CD4-positive, CD25-positive, alpha-beta regulatory T cell (primary cell): ENCODE measurements at regions not wholly inside any gene's neighbourhood (a gene's known extent, or its start where the extent isn't known, plus 50 kb on each side); places are given as distances from the start of the nearest gene placed in this dataset.
"Not testable (repeated sequence)": the region's sequence is repeated elsewhere in the genome, so short reads cannot be mapped to it uniquely, and the experiment has no call there.

Experiments used
- ATAC-seq, 2 donors: fragments of 150-1000 bp; cut with Tn5 transposase; one replicate each; pipeline ENCODE4 v1.10.0; 2021; ENCODE audit warnings: low read depth in 2 of 2, moderate number of reproducible peaks in 2 of 2, moderate library complexity in 1 of 2
- DNase-seq, 3 donors: peaks; one replicate each; pipeline versions ENCODE4 v3.0.0 to v3.0.0-alpha.2; 2012 to 2022; ENCODE audit warnings: mixed read lengths in 1 of 3
- H3K27ac ChIP-seq: one replicate; pipeline ENCODE4 v1.7.0; 2013; ENCODE audit warnings: mild to moderate bottlenecking, low read length; ENCODE audit not compliant: insufficient read depth, poor library complexity, severe bottlenecking
- H3K27me3 ChIP-seq: one replicate; pipeline ENCODE4 v1.7.0; 2013; ENCODE audit warnings: low read length; ENCODE audit not compliant: control insufficient read depth, insufficient read depth
- H3K36me3 ChIP-seq: one replicate; pipeline ENCODE4 v1.7.0; 2013; ENCODE audit warnings: mild to moderate bottlenecking, low read length, moderate library complexity; ENCODE audit not compliant: control insufficient read depth, insufficient read depth
- H3K4me1 ChIP-seq: 2 replicates; pipeline ENCODE4 v1.7.0; 2013; ENCODE audit warnings: mild to moderate bottlenecking, low read length; ENCODE audit not compliant: insufficient read depth, control insufficient read depth, poor library complexity, severe bottlenecking
- H3K4me3 ChIP-seq: one replicate; pipeline ENCODE4 v1.7.0; 2013; ENCODE audit warnings: low read depth, mild to moderate bottlenecking, low read length, moderate library complexity
- H3K9me3 ChIP-seq, 2 experiments: 1 replicate in 1 of 2; 2 replicates in 1 of 2; pipeline ENCODE4 v1.7.0; 2013; ENCODE audit warnings: low read length in 2 of 2, mild to moderate bottlenecking in 1 of 2, moderate library complexity in 1 of 2; ENCODE audit not compliant: control insufficient read depth in 2 of 2
- H3K27ac Mint-ChIP-seq, 3 donors: one replicate each; pipeline ENCODE4 v1.8.0; 2020 to 2022; ENCODE audit warnings: mild to moderate bottlenecking in 3 of 3, mixed read lengths in 3 of 3, moderate library complexity in 2 of 3
- H3K27me3 Mint-ChIP-seq: one replicate; pipeline ENCODE4 v1.8.0; 2022; ENCODE audit warnings: mild to moderate bottlenecking, mixed read lengths
- H3K36me3 Mint-ChIP-seq: one replicate; pipeline ENCODE4 v1.8.0; 2020; ENCODE audit warnings: mixed read lengths
- H3K4me1 Mint-ChIP-seq, 4 donors: one replicate each; pipeline ENCODE4 v1.8.0; 2020 to 2022; ENCODE audit warnings: mixed read lengths in 4 of 4, mild to moderate bottlenecking in 1 of 4
- H3K4me3 Mint-ChIP-seq, 4 donors: one replicate each; pipeline ENCODE4 v1.8.0; 2020 to 2022; ENCODE audit warnings: mild to moderate bottlenecking in 4 of 4, mixed read lengths in 4 of 4, moderate library complexity in 3 of 4
- H3K9me3 Mint-ChIP-seq, 7 donors: one replicate each; pipeline ENCODE4 v1.8.0; 2020 to 2022; ENCODE audit warnings: mixed read lengths in 7 of 7, mild to moderate bottlenecking in 3 of 7, moderate library complexity in 2 of 7

DNA sequence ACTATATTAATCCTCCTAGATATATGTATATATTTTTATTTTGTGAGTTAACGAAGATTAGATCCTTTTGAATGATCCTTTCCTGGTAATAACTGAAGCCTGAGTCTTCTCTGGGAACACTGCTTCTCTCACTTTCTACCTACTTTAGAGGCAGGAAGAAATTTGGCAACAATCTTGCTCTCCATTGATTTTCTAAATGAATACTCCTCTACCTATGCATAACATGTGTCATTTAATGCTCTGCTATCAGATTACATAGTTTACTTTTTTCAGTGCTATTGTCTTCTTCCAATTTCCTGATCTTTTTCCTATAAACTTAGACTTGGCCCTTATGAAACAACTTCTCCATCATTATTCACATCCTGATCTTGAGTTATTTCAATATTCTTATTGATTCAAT, 60.4 kb upstream of the PDHA2 start:
- Histone ChIP-seq H3K9me3 (no peaks in the 10 kb centered on the region), H3K4me1 (no peaks in the 10 kb centered on the region), H3K27me3 (no peaks in the 10 kb centered on the region), H3K36me3 (no peaks in the 10 kb centered on the region), H3K4me3 (no peak overlapping the region), H3K27ac (no peak overlapping the region)
- no peaks in the 10 kb centered on the region for H3K36me3 Mint-ChIP-seq
- no peak for ATAC-seq
- H3K9me3 Mint-ChIP-seq = peaks cover 0 to 8% (median 3%) of the 10 kb centered on the region in 7 donors
- no peaks in the 10 kb centered on the region for H3K4me1 Mint-ChIP-seq
- no peak overlapping the region for H3K27ac Mint-ChIP-seq
- H3K27me3 Mint-ChIP-seq = no peaks in the 10 kb centered on the region
- DNase-seq = no peak
- H3K4me3 Mint-ChIP-seq = no peak overlapping the region

DNA sequence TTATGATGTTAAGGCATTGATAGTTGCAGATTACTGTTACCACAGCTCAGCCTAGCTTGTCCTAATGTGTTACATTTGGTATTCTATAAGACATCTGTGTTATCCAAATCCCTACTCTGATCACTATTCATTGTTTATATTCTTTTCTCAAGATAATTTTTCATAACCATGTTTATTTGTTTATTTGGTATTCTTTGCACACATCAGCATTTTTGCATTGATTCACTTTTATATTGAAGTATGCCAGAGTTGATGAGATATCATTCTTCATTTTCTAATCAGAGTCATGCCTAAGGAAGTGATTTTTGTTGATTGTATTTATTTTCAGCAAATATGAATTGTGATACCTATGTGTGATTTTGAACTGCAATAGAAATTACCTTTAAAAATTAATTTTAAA, 61.2 kb upstream of the PDHA2 start:
- ATAC-seq = no peak
- Mint-ChIP-seq H3K27ac (no peak overlapping the region), H3K4me3 (no peak overlapping the region), H3K36me3 (no peaks in the 10 kb centered on the region), H3K27me3 (no peaks in the 10 kb centered on the region), H3K9me3 (peaks cover 0 to 7% (median 3%) of the 10 kb centered on the region in 7 donors), H3K4me1 (no peaks in the 10 kb centered on the region)
- DNase-seq = no peak
- Histone ChIP-seq H3K9me3 (no peaks in the 10 kb centered on the region), H3K36me3 (no peaks in the 10 kb centered on the region), H3K27me3 (no peaks in the 10 kb centered on the region), H3K4me3 (no peak overlapping the region), H3K4me1 (no peaks in the 10 kb centered on the region), H3K27ac (no peak overlapping the region)

DNA sequence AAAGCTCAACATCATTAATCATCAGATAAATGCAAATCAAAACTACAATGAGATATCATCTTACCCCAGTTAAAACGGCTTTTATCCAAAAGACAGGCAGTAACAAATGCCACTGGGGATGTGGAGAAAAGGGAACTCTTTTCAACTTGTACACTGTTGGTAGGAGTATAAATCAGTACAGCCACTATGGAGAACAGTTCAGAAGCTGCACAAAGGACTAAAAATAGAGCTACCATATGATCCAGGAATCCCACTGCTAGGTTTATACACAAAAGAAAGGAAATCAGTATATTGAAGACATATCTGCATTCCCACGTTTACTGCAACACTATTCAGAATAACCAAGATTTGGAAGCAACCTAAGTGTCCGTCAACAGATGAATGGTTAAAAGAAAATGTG, 69.3 kb upstream of the PDHA2 start:
- H3K27me3 Mint-ChIP-seq, H3K27ac Mint-ChIP-seq, H3K4me3 ChIP-seq, H3K27ac ChIP-seq, H3K9me3 ChIP-seq, H3K36me3 Mint-ChIP-seq, H3K4me1 ChIP-seq, DNase-seq, H3K36me3 ChIP-seq, ATAC-seq, H3K27me3 ChIP-seq, H3K4me1 Mint-ChIP-seq, H3K4me3 Mint-ChIP-seq: not testable (repeated sequence)
- H3K9me3 Mint-ChIP-seq = peaks cover 0 to 12% (median 2%) of the 10 kb centered on the region in 7 donors

DNA sequence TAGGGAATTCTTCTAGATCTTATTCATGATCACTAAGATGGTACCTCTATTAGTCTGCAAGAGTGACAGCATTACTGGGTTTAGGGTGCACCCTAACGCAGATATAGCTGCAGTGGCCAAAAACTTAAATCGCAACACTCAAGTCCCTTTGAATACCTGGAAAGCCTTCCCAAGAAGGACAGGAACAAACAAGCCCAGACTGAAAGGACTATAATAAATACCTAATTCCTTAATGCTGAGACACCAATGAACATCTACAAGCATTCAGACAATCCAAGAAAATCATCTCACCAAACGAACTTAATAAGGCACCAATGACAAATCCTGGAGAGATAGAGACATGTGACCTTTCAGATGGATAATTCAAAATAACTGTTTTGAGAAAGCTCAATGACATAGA, 74.9 kb upstream of the PDHA2 start:
- H3K27me3 Mint-ChIP-seq = no peaks in the 10 kb centered on the region
- ATAC-seq (no peak), DNase-seq (no peak)
- Histone ChIP-seq H3K4me1 (no peaks in the 10 kb centered on the region), H3K36me3 (no peaks in the 10 kb centered on the region), H3K27me3 (no peaks in the 10 kb centered on the region), H3K27ac (no peak overlapping the region), H3K4me3 (no peak overlapping the region), H3K9me3 (no peaks in the 10 kb centered on the region)
- H3K4me1 Mint-ChIP-seq = no peaks in the 10 kb centered on the region
- peaks cover 3 to 16% (median 6%) of the 10 kb centered on the region in 7 donors for H3K9me3 Mint-ChIP-seq
- H3K4me3 Mint-ChIP-seq = no peak overlapping the region
- H3K27ac Mint-ChIP-seq = no peak overlapping the region
- H3K36me3 Mint-ChIP-seq = no peaks in the 10 kb centered on the region

DNA sequence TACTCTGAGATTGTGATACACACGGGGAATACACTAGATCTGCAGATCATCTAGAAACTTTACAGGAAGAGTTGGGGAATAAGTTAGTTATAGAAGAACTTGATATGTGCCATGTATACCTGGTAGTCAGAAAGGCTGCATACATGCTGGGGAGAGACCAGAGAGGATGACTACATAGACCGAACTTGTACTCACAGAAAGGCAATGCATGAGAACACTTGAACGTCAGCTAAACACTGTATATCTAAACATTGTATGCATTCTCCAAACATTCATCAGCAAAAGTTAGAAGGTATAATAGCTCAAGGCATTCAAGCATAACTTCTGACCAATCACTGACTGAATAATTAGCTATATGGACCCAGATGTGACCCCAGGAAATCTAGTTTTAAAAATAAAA, 78.0 kb upstream of the PDHA2 start:
- H3K4me1 ChIP-seq = no peaks in the 10 kb centered on the region
- Mint-ChIP-seq H3K27ac (no peak overlapping the region), H3K9me3 (peaks cover 2 to 16% (median 4%) of the 10 kb centered on the region in 7 donors), H3K36me3 (no peaks in the 10 kb centered on the region), H3K4me1 (no peaks in the 10 kb centered on the region), H3K4me3 (no peak overlapping the region), H3K27me3 (no peaks in the 10 kb centered on the region)
- no peaks in the 10 kb centered on the region for H3K36me3 ChIP-seq
- H3K9me3 ChIP-seq = no peaks in the 10 kb centered on the region
- no peak overlapping the region for H3K27ac ChIP-seq
- DNase-seq = no peak
- no peak overlapping the region for H3K4me3 ChIP-seq
- H3K27me3 ChIP-seq = no peaks in the 10 kb centered on the region
- ATAC-seq = no peak

DNA sequence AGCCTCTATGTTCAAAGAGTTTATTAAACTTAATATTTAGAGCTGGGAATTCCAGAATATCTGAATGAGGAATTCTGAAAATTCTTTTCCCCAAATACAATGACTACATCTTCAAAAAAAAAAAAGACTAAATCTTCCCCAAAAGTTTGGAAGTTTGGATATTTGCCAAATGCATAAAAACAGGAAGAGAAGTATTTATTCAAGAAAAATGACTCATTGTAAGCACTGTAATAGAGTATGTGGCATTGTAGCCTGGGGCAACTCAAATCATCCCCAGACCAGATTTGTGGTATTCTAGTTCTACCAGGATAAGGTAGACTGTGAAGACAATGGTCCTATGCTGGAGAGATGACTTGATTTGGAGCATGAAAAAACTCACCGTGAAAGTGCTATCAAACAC, 78.5 kb upstream of the PDHA2 start:
- DNase-seq (no peak), ATAC-seq (no peak)
- Histone ChIP-seq H3K27ac (no peak overlapping the region), H3K36me3 (no peaks in the 10 kb centered on the region), H3K27me3 (no peaks in the 10 kb centered on the region), H3K4me1 (no peaks in the 10 kb centered on the region), H3K4me3 (no peak overlapping the region), H3K9me3 (no peaks in the 10 kb centered on the region)
- peaks cover 0 to 16% (median 4%) of the 10 kb centered on the region in 7 donors for H3K9me3 Mint-ChIP-seq
- no peaks in the 10 kb centered on the region for H3K4me1 Mint-ChIP-seq
- no peak overlapping the region for H3K4me3 Mint-ChIP-seq
- no peaks in the 10 kb centered on the region for H3K36me3 Mint-ChIP-seq
- H3K27me3 Mint-ChIP-seq = no peaks in the 10 kb centered on the region
- H3K27ac Mint-ChIP-seq = no peak overlapping the region

DNA sequence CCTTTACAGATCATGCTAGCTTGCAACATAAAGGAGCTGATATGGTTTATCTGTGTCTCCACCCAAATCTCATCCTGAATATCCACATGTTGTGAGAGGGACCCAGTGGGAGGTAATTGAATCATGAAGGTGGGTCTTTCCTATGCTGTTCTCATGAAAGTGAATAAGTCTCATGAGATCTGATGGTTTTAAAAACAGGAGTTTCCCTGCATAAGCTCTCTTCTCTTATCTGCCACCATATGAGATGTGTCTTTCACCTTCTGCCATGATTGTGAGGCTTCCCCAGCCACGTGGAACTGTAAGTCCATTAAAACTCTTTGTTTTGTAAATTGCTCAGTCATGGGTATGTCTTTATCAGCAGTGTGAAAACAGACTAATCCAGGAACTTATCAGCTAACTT, 79.2 kb upstream of the PDHA2 start:
- not testable (repeated sequence) for DNase-seq, H3K27ac ChIP-seq, H3K27me3 ChIP-seq, H3K36me3 Mint-ChIP-seq, ATAC-seq, H3K4me3 ChIP-seq, H3K4me1 ChIP-seq, H3K4me3 Mint-ChIP-seq, H3K9me3 ChIP-seq, H3K27me3 Mint-ChIP-seq, H3K27ac Mint-ChIP-seq, H3K36me3 ChIP-seq, H3K4me1 Mint-ChIP-seq
- H3K9me3 Mint-ChIP-seq = peaks cover 0 to 15% (median 4%) of the 10 kb centered on the region in 7 donors

DNA sequence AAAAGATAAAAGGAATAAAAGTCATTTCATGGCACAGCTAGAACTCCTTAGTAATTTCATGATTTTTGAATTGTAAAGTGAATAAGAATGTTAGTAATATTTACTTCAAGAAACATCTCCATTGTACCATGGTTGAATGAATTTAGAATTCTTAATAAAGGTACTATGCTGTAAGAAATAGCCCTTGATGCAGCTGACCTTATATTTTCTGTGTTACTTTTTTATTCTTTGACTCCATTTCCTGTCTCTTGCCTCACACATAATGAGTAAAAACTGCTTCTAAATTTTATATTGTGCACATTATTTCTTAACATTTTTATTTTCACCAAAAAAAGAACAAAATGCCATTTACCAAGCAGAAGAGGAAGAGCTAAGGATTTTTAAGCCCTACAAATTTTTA, 81.9 kb upstream of the PDHA2 start:
- Mint-ChIP-seq H3K4me1 (no peaks in the 10 kb centered on the region), H3K27ac (no peak overlapping the region), H3K9me3 (peaks cover 1 to 11% (median 4%) of the 10 kb centered on the region in 7 donors), H3K36me3 (no peaks in the 10 kb centered on the region), H3K4me3 (no peak overlapping the region), H3K27me3 (no peaks in the 10 kb centered on the region)
- Histone ChIP-seq H3K36me3 (no peaks in the 10 kb centered on the region), H3K27me3 (no peaks in the 10 kb centered on the region), H3K27ac (no peak overlapping the region), H3K9me3 (no peaks in the 10 kb centered on the region), H3K4me1 (no peaks in the 10 kb centered on the region), H3K4me3 (no peak overlapping the region)
- ATAC-seq (no peak), DNase-seq (no peak)
